Activated CD4-positive, alpha-beta memory T cell treated with anti-CD3 and anti-CD28 coated beads, Interleukin-2, amount 10 ng/mL, durations not matched to agents 7 days and 5 days (primary cell): ENCODE measurements at regions not wholly inside any gene's neighbourhood (a gene's known extent, or its start where the extent isn't known, plus 50 kb on each side); places are given as distances from the start of the nearest gene placed in this dataset.

ENCODE experiments used
- CTCF ChIA-PET: fragments of 350-600 bp; sonication (Branson Sonifier 250); formaldehyde crosslinking; loops from one replicate; lab custom pipeline; 2021; ENCODE audit warnings: antibody characterized with exemption, inconsistent platforms; lab: Charles Lee
- POLR2A ChIA-PET: fragments of 350-600 bp; sonication (Branson Sonifier 250); formaldehyde crosslinking; loops from one replicate; lab custom pipeline; 2021; ENCODE audit warnings: antibody characterized with exemption; lab: Charles Lee
- DNase-seq: peaks from one replicate; pipeline ENCODE4 v3.0.0-alpha.2; 2020
- H3K27ac Mint-ChIP-seq: one replicate; pipeline ENCODE4 v1.8.0; 2021; ENCODE audit warnings: mild to moderate bottlenecking, mixed read lengths
- H3K27me3 Mint-ChIP-seq: one replicate; pipeline ENCODE4 v1.8.0; 2021; ENCODE audit warnings: mixed read lengths
- H3K36me3 Mint-ChIP-seq: one replicate; pipeline ENCODE4 v1.8.0; 2021; ENCODE audit warnings: low read depth, mixed read lengths
- H3K4me1 Mint-ChIP-seq: one replicate; pipeline ENCODE4 v1.8.0; 2021; ENCODE audit warnings: mixed read lengths
- H3K4me3 Mint-ChIP-seq: one replicate; pipeline ENCODE4 v1.8.0; 2021; ENCODE audit warnings: mild to moderate bottlenecking, mixed read lengths
- H3K9me3 Mint-ChIP-seq: one replicate; pipeline ENCODE4 v1.8.0; 2021; ENCODE audit warnings: mixed read lengths

GRCh38 chr4:181650033-181650825 lies 593.0 kb upstream of the TENM3 start:
- H3K4me1 Mint-ChIP-seq: no peaks in the 10 kb centered on the region
- CTCF ChIA-PET: no interaction called here
- no peaks in the 10 kb centered on the region for H3K36me3 Mint-ChIP-seq
- peaks cover 12% of the 10 kb centered on the region for H3K9me3 Mint-ChIP-seq
- H3K27me3 Mint-ChIP-seq: no peaks in the 10 kb centered on the region
- no peak overlapping the region for H3K27ac Mint-ChIP-seq
- no peak overlapping the region for H3K4me3 Mint-ChIP-seq
- no peak for DNase-seq
- POLR2A ChIA-PET: no interaction called here

DNA sequence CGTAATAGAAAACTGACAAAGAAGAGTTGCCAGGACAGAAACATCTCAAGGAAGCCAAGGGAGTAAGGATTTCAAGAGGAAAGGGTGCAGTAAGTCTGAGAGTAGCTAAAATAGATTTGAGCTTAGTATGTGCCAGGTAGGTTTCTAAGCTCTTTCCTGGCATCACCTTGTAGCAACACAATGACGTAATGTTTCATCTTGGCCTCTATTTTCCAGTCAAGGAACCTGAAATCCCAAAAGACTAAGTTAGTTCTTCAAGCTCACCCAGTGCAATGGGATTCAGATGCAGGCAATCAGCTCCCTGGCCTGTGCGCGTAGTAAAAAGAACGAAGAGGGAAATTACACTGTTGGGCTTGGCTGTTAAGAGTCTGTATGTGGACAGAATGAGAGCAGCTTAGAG lies 586.5 kb upstream of the TENM3 start:
- no peak overlapping the region for H3K27ac Mint-ChIP-seq
- no peak for DNase-seq
- POLR2A ChIA-PET: no interaction called here
- CTCF ChIA-PET: no interaction called here
- peaks cover 14% of the 10 kb centered on the region for H3K9me3 Mint-ChIP-seq
- no peaks in the 10 kb centered on the region for H3K36me3 Mint-ChIP-seq
- H3K27me3 Mint-ChIP-seq: no peaks in the 10 kb centered on the region
- no peak overlapping the region for H3K4me3 Mint-ChIP-seq
- no peaks in the 10 kb centered on the region for H3K4me1 Mint-ChIP-seq

- peaks cover 16% of the 10 kb centered on the region for H3K9me3 Mint-ChIP-seq
- DNase-seq: no peak
- H3K27me3 Mint-ChIP-seq: no peaks in the 10 kb centered on the region
- ChIA-PET CTCF (no interaction called here), POLR2A (no interaction called here)
- H3K4me3 Mint-ChIP-seq: no peak overlapping the region
- H3K4me1 Mint-ChIP-seq: no peaks in the 10 kb centered on the region
- no peak overlapping the region for H3K27ac Mint-ChIP-seq
- H3K36me3 Mint-ChIP-seq: no peaks in the 10 kb centered on the region
Observed at GRCh38 chr4:181659202-181659601, 584.0 kb upstream of the TENM3 start.

GRCh38 chr4:181659876-181660275 lies 583.3 kb upstream of the TENM3 start:
- no peak for DNase-seq
- H3K9me3 Mint-ChIP-seq: peaks cover 15% of the 10 kb centered on the region
- POLR2A ChIA-PET: no interaction called here
- H3K27me3 Mint-ChIP-seq: no peaks in the 10 kb centered on the region
- CTCF ChIA-PET: no interaction called here
- H3K4me1 Mint-ChIP-seq: no peaks in the 10 kb centered on the region
- H3K36me3 Mint-ChIP-seq: no peaks in the 10 kb centered on the region
- H3K4me3 Mint-ChIP-seq: no peak overlapping the region
- H3K27ac Mint-ChIP-seq: no peak overlapping the region

DNA sequence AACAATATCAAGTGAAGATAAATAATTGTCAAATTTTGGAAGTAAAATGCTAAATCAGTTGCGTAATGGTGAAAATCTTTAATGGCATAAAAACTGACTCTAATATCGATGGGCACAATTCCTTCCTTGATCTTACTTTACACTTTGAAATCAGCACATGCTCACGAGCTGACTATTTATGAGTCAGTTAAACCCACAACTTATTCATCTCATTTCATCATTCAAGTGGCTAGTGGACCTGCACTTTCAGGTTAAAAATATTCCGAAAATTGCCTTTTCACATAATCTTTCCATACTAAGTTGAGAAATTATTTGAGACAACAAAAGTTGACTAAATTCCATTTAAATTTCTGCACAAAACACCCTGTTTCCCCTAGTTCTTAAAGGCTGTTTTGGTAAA lies 582.1 kb upstream of the TENM3 start:
- POLR2A ChIA-PET: no interaction called here
- Mint-ChIP-seq H3K4me3 (no peak overlapping the region), H3K36me3 (no peaks in the 10 kb centered on the region), H3K9me3 (peaks cover 9% of the 10 kb centered on the region), H3K27me3 (no peaks in the 10 kb centered on the region), H3K4me1 (no peaks in the 10 kb centered on the region), H3K27ac (no peak overlapping the region)
- CTCF ChIA-PET: no interaction called here
- no peak for DNase-seq

GRCh38 chr4:181661923-181662322 lies 581.3 kb upstream of the TENM3 start:
- Mint-ChIP-seq H3K27me3 (no peaks in the 10 kb centered on the region), H3K4me1 (no peaks in the 10 kb centered on the region), H3K27ac (no peak overlapping the region), H3K4me3 (no peak overlapping the region), H3K36me3 (no peaks in the 10 kb centered on the region), H3K9me3 (peaks cover 3% of the 10 kb centered on the region)
- no peak for DNase-seq
- CTCF ChIA-PET: no interaction called here
- POLR2A ChIA-PET: no interaction called here

- Mint-ChIP-seq H3K27me3 (no peaks in the 10 kb centered on the region), H3K4me1 (no peaks in the 10 kb centered on the region), H3K9me3 (peaks cover 2% of the 10 kb centered on the region), H3K36me3 (no peaks in the 10 kb centered on the region), H3K4me3 (no peak overlapping the region), H3K27ac (no peak overlapping the region)
- CTCF ChIA-PET: no interaction called here
- POLR2A ChIA-PET: no interaction called here
- DNase-seq: no peak
Observed at GRCh38 chr4:181662383-181662782, 580.8 kb upstream of the TENM3 start.

- POLR2A ChIA-PET: no interaction called here
- no peaks in the 10 kb centered on the region for H3K4me1 Mint-ChIP-seq
- no peak overlapping the region for H3K4me3 Mint-ChIP-seq
- CTCF ChIA-PET: no interaction called here
- H3K36me3 Mint-ChIP-seq: no peaks in the 10 kb centered on the region
- DNase-seq: no peak
- no peaks in the 10 kb centered on the region for H3K9me3 Mint-ChIP-seq
- no peaks in the 10 kb centered on the region for H3K27me3 Mint-ChIP-seq
- H3K27ac Mint-ChIP-seq: no peak overlapping the region
Observed at GRCh38 chr4:181670506-181670905, 572.7 kb upstream of the TENM3 start.

- Mint-ChIP-seq H3K9me3 (no peaks in the 10 kb centered on the region), H3K36me3 (no peaks in the 10 kb centered on the region), H3K4me3 (no peak overlapping the region), H3K27me3 (no peaks in the 10 kb centered on the region), H3K27ac (no peak overlapping the region), H3K4me1 (no peaks in the 10 kb centered on the region)
- ChIA-PET POLR2A (no interaction called here), CTCF (no interaction called here)
- no peak for DNase-seq
Observed at GRCh38 chr4:181671672-181672071, 571.5 kb upstream of the TENM3 start.

DNA sequence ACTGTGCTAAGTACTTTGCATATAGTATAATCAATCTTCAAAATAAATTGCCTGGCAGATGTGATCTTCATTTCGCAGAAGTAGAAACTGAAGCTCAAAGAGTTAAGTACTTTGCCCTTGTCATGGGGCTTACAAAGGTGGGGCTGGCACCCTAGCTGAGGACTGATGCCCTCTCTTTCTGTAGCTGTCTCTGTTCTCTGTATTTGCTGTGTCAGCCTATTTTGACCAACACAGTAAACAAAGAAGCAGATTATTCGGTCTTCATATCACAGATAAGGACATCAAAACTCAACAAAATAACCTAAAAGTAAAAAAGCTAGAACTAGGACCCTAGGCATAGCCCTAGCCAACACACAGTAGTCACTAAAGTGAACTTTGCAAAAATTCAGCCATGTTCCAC lies 570.5 kb upstream of the TENM3 start:
- no peak overlapping the region for H3K27ac Mint-ChIP-seq
- CTCF ChIA-PET: no interaction called here
- H3K9me3 Mint-ChIP-seq: no peaks in the 10 kb centered on the region
- H3K4me3 Mint-ChIP-seq: no peak overlapping the region
- H3K27me3 Mint-ChIP-seq: no peaks in the 10 kb centered on the region
- H3K36me3 Mint-ChIP-seq: no peaks in the 10 kb centered on the region
- no peaks in the 10 kb centered on the region for H3K4me1 Mint-ChIP-seq
- no peak for DNase-seq
- POLR2A ChIA-PET: no interaction called here

- no peak overlapping the region for H3K27ac Mint-ChIP-seq
- no peak overlapping the region for H3K4me3 Mint-ChIP-seq
Observed at GRCh38 chr4:181674315-181674875, 568.8 kb upstream of the TENM3 start.

DNA sequence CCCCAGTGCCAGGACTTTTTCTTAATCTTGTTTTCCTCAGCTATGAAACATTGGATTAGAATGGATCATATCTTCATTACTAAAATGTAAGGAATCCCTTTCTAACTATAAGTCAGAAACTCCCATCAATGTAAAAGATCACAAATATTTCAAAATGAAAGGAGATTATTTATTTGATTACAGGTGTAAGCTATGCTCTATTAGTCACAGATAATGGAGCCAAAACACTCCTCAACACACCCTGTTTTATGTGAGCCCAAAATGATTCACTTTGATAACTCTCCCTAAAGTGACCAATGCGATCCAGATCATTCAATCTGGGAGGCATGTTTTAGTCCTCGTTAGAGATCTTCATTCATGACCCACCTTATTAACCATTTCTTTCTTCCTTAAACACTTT lies 566.7 kb upstream of the TENM3 start:
- Mint-ChIP-seq H3K9me3 (no peaks in the 10 kb centered on the region), H3K4me1 (no peaks in the 10 kb centered on the region), H3K36me3 (no peaks in the 10 kb centered on the region), H3K4me3 (no peak overlapping the region), H3K27ac (no peak overlapping the region), H3K27me3 (no peaks in the 10 kb centered on the region)
- no peak for DNase-seq
- ChIA-PET POLR2A (no interaction called here), CTCF (no interaction called here)

More at GRCh38 chr4:181674315-181674875, 568.8 kb upstream of the TENM3 start:
- H3K4me1 Mint-ChIP-seq: no peaks in the 10 kb centered on the region
- POLR2A ChIA-PET: no interaction called here
- no peaks in the 10 kb centered on the region for H3K27me3 Mint-ChIP-seq
- no peak for DNase-seq
- H3K36me3 Mint-ChIP-seq: no peaks in the 10 kb centered on the region
- no peaks in the 10 kb centered on the region for H3K9me3 Mint-ChIP-seq
- CTCF ChIA-PET: interaction anchor here (0.8 kb wide), 1 partner anchor 42 kb away, joined by 3 read pairs; no protein-coding TSS in a partner anchor

DNA sequence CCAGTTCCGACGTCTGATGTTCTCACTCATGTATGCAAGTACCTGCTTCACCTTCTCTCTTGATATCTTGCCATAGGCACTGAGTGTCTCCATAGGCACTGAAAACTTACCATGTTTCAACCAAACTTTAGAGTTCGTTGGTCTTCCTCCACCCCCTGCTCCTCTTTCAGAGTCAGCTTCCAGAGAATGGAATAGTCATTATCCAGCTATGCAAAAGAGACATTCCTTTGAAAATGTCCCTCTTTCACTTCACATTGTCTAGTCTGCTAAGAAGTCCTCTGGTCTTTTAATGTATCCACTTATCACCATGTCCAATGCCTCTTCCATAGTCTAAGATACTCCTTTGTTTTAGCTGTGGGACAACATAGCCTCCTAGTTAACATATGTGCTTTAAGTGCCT lies 566.0 kb upstream of the TENM3 start:
- Mint-ChIP-seq H3K27me3 (no peaks in the 10 kb centered on the region), H3K4me1 (no peaks in the 10 kb centered on the region), H3K4me3 (no peak overlapping the region), H3K36me3 (no peaks in the 10 kb centered on the region), H3K27ac (no peak overlapping the region), H3K9me3 (no peaks in the 10 kb centered on the region)
- no peak for DNase-seq
- ChIA-PET CTCF (no interaction called here), POLR2A (no interaction called here)

DNA sequence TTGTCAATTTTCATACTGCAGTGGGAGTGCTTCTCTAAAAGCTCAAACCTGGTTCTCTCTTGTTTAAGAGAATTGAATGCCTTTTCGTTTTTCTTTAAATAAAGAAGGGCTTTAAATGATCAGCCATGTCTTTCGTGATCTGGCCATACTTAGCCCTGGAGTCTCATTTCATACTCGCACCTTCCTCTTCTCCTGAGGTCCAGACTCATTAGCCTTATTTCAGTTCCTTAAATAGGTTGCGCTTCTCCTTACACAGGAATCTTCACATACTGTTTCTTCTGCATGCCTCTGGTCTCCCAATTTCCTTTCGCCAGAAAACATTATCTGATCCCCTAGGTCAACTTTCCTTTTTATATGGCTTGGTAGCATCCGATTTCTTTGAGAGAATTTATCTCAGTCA lies 565.6 kb upstream of the TENM3 start:
- H3K27me3 Mint-ChIP-seq: no peaks in the 10 kb centered on the region
- no peak overlapping the region for H3K27ac Mint-ChIP-seq
- POLR2A ChIA-PET: no interaction called here
- H3K9me3 Mint-ChIP-seq: no peaks in the 10 kb centered on the region
- no peak for DNase-seq
- no peak overlapping the region for H3K4me3 Mint-ChIP-seq
- CTCF ChIA-PET: no interaction called here
- no peaks in the 10 kb centered on the region for H3K4me1 Mint-ChIP-seq
- H3K36me3 Mint-ChIP-seq: no peaks in the 10 kb centered on the region
